Loucy (cell line): ENCODE measurements at regions not wholly inside any gene's neighbourhood (a gene's known extent, or its start where the extent isn't known, plus 50 kb on each side); places are given as distances from the start of the nearest gene placed in this dataset.

Experiments
- CTCF ChIP-seq: fragments of 200-600 bp; sonication (generic); conservative IDR thresholded peaks from 2 replicates; pipeline ENCODE4 v1.5.1; 2014; ENCODE audit warnings: mild to moderate bottlenecking, antibody characterized with exemption, low read length
- EZH2phosphoT487 ChIP-seq: fragments of 200-600 bp; IDR thresholded peaks from 2 replicates; pipeline ENCODE4 v1.6.1; 2018; ENCODE audit warnings: antibody characterized with exemption, mild to moderate bottlenecking, moderate library complexity, borderline replicate concordance

GRCh38 chr15:87758794-87759418 lies 497.6 kb downstream of the NTRK3 start:
- no peak for TF ChIP-seq CTCF
- no peak for TF ChIP-seq EZH2phosphoT487
